ENCODE measurements at regions not wholly inside any gene's neighbourhood (a gene's known extent, or its start where the extent isn't known, plus 50 kb on each side); places are given as distances from the start of the nearest gene placed in this dataset.

DNA sequence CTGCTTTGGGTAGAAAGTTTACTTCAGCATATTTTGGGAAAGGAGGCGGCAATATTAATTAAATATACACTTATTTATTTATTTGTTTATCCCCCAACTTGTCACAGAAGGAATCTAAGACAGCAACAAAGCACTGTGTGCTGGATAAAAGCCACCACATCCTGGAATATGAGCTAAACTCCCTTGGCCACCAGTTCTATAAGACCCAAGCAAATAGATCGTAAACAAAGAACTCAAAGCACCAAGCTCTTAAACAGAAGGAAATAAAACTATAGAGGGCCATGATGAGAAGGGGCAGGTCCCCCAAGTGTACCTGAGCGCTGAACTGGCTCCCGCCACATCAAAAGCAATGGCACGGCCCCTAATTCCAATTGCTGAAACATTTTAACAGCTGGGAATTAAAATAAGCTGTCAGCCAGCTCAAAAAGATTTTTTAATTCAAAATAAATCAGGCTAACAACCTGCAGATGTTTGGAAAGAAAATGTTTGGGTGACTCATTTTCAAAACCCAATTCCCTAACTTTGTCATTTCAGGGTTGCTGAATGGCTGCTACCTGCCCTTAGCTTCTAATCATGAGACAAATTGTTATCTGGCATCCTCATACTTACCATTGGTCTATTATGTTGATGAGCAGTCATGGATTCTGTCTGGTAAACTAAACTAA is 127.1 kb downstream of the SLC30A10 start:
- Histone ChIP-seq H3K79me2 (ENCODE audit: insufficient read depth) (no peaks in the 10 kb centered on the region), H3K4me3 (no peak overlapping the region), H3K4me2 (ENCODE audit: unreplicated experiment) (no peak overlapping the region), H3K9ac (no peak overlapping the region), H2AFZ (no peak overlapping the region), H3K9me3 (ENCODE audit: low read depth) (no peaks in the 10 kb centered on the region), H3K27ac (no peak overlapping the region), H3K36me3 (ENCODE audit: low read depth) (no peaks in the 10 kb centered on the region), H4K20me1 (ENCODE audit: insufficient read depth) (no peaks in the 10 kb centered on the region), H3K4me1 (ENCODE audit: insufficient read depth) (peaks cover 12% of the 10 kb centered on the region), H3F3A (ENCODE audit: insufficient read depth) (peaks cover 19% of the 10 kb centered on the region), H3K9me2 (ENCODE audit: insufficient read depth) (no peaks in the 10 kb centered on the region), H3K27me3 (replicated peaks; ENCODE audit: insufficient read depth) (peaks cover 4% of the 10 kb centered on the region; the same call in 1 of the 2 replicates)
- 25 to 37% methylated on average over 5 of the region's 5 CpGs for WGBS, 2 experiments (ENCODE audit: low coverage in 1 of 2, low lambda C conversion rate in 2 of 2, missing lambda C conversion rate in 2 of 2)
- in situ Hi-C loops (cut with MboI) = loop anchor here (25.0 kb wide), 1 partner anchor 1464 kb away; the partner anchor contains the start of gene TGFB2
- DNase-seq = no peak
- TF ChIP-seq EZH2 (IDR thresholded peaks at IDR 0.05; ENCODE audit: insufficient read depth, poor library complexity, severe bottlenecking) = no peak
- no peak for TF ChIP-seq EZH2phosphoT487 (IDR thresholded peaks at IDR 0.05; ENCODE audit: insufficient read depth, low read depth)

GRCh38 chr1:219798283-219799030 is 129.9 kb downstream of the SLC30A10 start:
- DNase-seq = peak; percentile 87

DNA sequence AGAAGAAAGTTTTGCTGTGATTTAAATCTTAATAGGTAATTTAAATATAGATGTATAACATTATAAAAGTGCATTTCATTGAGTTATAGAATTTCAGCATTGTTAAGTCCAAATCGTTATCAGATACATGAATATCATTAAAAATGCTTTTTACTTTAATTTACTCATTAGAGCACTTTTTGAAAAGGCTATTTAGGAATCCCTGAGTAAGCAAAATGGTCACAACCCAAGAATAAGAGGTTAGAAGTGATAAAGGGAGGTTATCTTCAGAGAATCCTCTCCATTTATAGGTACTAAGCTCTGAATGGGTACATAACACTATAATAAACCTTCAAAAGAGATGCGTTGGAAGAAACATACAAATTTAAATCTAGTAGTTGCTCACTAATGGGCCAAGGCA is 130.7 kb downstream of the SLC30A10 start:
- peak overlapping the region; percentile 45 for H3K4me2 ChIP-seq (ENCODE audit: unreplicated experiment)
- TF ChIP-seq EZH2 (IDR thresholded peaks at IDR 0.05; ENCODE audit: insufficient read depth, poor library complexity, severe bottlenecking) = no peak
- no peak for TF ChIP-seq EZH2phosphoT487 (IDR thresholded peaks at IDR 0.05; ENCODE audit: insufficient read depth, low read depth)
- H3K9me3 ChIP-seq (ENCODE audit: low read depth) = no peaks in the 10 kb centered on the region
- no peaks in the 10 kb centered on the region for H4K20me1 ChIP-seq (ENCODE audit: insufficient read depth)
- H3K79me2 ChIP-seq (ENCODE audit: insufficient read depth) = no peaks in the 10 kb centered on the region
- H3K27me3 ChIP-seq (replicated peaks; ENCODE audit: insufficient read depth) = 0 out of 2 replicates have a peak, but pooled peaks cover 4% of the 10 kb centered on the region
- H3K27ac ChIP-seq = peak overlapping the region; percentile 34; the same call in 1 of the 2 replicates
- H3K36me3 ChIP-seq (ENCODE audit: low read depth) = no peaks in the 10 kb centered on the region
- H3K9me2 ChIP-seq (ENCODE audit: insufficient read depth) = no peaks in the 10 kb centered on the region
- no peak overlapping the region for H3K4me3 ChIP-seq
- H3K4me1 ChIP-seq (ENCODE audit: insufficient read depth) = peaks cover 16% of the 10 kb centered on the region
- WGBS, 2 experiments (ENCODE audit: low coverage in 1 of 2, low lambda C conversion rate in 2 of 2, missing lambda C conversion rate in 2 of 2) = 96 to 97% methylated on average over 2 of the region's 2 CpGs
- H2AFZ ChIP-seq = no peak overlapping the region
- in situ Hi-C loops (cut with MboI) = no loop called here
- H3K9ac ChIP-seq = no peak overlapping the region
- peaks cover 21% of the 10 kb centered on the region for H3F3A ChIP-seq (ENCODE audit: insufficient read depth)
- no peak for DNase-seq

More at GRCh38 chr1:219798283-219799030, 129.9 kb downstream of the SLC30A10 start:
- in situ Hi-C loops (cut with MboI) = no loop called here
- H3K4me1 ChIP-seq (ENCODE audit: insufficient read depth) = peaks cover 12% of the 10 kb centered on the region
- H3K79me2 ChIP-seq (ENCODE audit: insufficient read depth) = no peaks in the 10 kb centered on the region
- H3K9ac ChIP-seq = no peak overlapping the region
- H3K9me2 ChIP-seq (ENCODE audit: insufficient read depth) = no peaks in the 10 kb centered on the region
- WGBS, 2 experiments (ENCODE audit: low coverage in 1 of 2, low lambda C conversion rate in 2 of 2, missing lambda C conversion rate in 2 of 2) = 34 to 35% methylated on average over 3 of the region's 3 CpGs
- peak overlapping the region; percentile 45 for H3K4me2 ChIP-seq (ENCODE audit: unreplicated experiment)
- TF ChIP-seq EZH2phosphoT487 (IDR thresholded peaks at IDR 0.05; ENCODE audit: insufficient read depth, low read depth) = no peak
- H3K4me3 ChIP-seq = no peak overlapping the region
- H4K20me1 ChIP-seq (ENCODE audit: insufficient read depth) = no peaks in the 10 kb centered on the region
- no peak overlapping the region for H2AFZ ChIP-seq
- 0 out of 2 replicates have a peak, but pooled peaks cover 4% of the 10 kb centered on the region for H3K27me3 ChIP-seq (replicated peaks; ENCODE audit: insufficient read depth)
- no peaks in the 10 kb centered on the region for H3K36me3 ChIP-seq (ENCODE audit: low read depth)
- H3K9me3 ChIP-seq (ENCODE audit: low read depth) = no peaks in the 10 kb centered on the region
- peak overlapping the region; percentile 64 for H3K27ac ChIP-seq
- H3F3A ChIP-seq (ENCODE audit: insufficient read depth) = peaks cover 19% of the 10 kb centered on the region

- Histone ChIP-seq H3K36me3 (ENCODE audit: low read depth) (no peaks in the 10 kb centered on the region), H3K9me2 (ENCODE audit: insufficient read depth) (no peaks in the 10 kb centered on the region), H4K20me1 (ENCODE audit: insufficient read depth) (no peaks in the 10 kb centered on the region), H3F3A (ENCODE audit: insufficient read depth) (peaks cover 25% of the 10 kb centered on the region), H3K27ac (no peak overlapping the region), H3K4me3 (no peak overlapping the region), H3K9ac (no peak overlapping the region), H3K79me2 (ENCODE audit: insufficient read depth) (no peaks in the 10 kb centered on the region), H3K9me3 (ENCODE audit: low read depth) (no peaks in the 10 kb centered on the region), H3K4me1 (ENCODE audit: insufficient read depth) (peaks cover 23% of the 10 kb centered on the region), H3K27me3 (replicated peaks; ENCODE audit: insufficient read depth) (0 out of 2 replicates have a peak, but pooled peaks cover 4% of the 10 kb centered on the region), H2AFZ (no peak overlapping the region), H3K4me2 (ENCODE audit: unreplicated experiment) (no peak overlapping the region)
- no peak for DNase-seq
- in situ Hi-C loops (cut with MboI) = no loop called here
- TF ChIP-seq EZH2 (IDR thresholded peaks at IDR 0.05; ENCODE audit: insufficient read depth, poor library complexity, severe bottlenecking) (no peak), EZH2phosphoT487 (IDR thresholded peaks at IDR 0.05; ENCODE audit: insufficient read depth, low read depth) (no peak)
Measured at GRCh38 chr1:219797009-219797408, 131.3 kb downstream of the SLC30A10 start.
